Muscle of back (tissue), 3 donors: ENCODE measurements at regions not wholly inside any gene's neighbourhood (a gene's known extent, or its start where the extent isn't known, plus 50 kb on each side); places are given as distances from the start of the nearest gene placed in this dataset.

Experiments
- DNase-seq, 3 donors: peaks; one replicate each; pipeline versions ENCODE4 v3.0.0 to v3.0.0-alpha.2; 2013

DNA sequence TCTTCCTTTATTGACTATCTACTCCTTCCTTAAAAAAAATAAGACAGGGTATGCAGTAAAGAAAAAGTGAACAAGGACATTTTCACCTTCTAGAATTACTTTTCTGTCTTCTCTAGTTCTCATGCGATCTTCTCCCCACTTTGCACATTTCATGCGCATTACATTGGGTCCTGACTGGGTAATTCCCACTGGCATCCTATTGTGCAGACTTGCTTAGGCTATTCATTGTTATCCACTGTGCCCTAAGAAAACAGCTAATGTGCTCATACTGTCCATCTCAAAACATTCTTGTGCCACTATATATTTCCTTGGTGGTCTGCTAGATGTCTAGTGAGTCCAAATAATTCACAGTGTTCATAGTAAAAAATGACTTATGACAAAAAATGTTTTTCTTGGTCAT, 447.4 kb upstream of the ROBO1 start:
- DNase-seq = no peak

- peak; percentile 14 to 46 (median 40) for DNase-seq
Observed at GRCh38 chr3:80213086-80213485, 445.3 kb upstream of the ROBO1 start.

GRCh38 chr3:80192936-80193335, 425.1 kb upstream of the ROBO1 start:
- DNase-seq = peak in 1 of 3 donors; percentile 26

DNA sequence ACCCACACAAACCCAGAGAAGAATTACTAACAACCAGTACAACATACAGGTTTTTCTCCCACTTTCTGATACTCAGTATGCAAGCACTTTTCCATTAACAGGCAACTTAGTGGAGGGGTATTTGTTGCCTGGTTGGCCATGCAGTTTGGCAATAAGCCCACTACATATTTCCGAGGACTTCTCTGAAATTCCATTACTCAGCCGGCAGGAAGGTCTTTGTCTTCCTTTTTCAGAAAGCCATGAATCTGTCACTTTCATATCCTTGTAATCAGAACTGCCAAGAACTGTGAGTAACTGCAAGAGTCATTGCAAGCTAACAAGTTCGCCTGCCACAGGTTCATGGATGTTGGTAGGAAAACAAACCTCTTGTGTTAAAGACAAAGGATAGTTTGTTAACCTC, 422.3 kb upstream of the ROBO1 start:
- DNase-seq = peak; percentile 32 to 85 (median 67)

- no peak for DNase-seq
Observed at GRCh38 chr3:80187981-80188380, 420.2 kb upstream of the ROBO1 start.

DNA sequence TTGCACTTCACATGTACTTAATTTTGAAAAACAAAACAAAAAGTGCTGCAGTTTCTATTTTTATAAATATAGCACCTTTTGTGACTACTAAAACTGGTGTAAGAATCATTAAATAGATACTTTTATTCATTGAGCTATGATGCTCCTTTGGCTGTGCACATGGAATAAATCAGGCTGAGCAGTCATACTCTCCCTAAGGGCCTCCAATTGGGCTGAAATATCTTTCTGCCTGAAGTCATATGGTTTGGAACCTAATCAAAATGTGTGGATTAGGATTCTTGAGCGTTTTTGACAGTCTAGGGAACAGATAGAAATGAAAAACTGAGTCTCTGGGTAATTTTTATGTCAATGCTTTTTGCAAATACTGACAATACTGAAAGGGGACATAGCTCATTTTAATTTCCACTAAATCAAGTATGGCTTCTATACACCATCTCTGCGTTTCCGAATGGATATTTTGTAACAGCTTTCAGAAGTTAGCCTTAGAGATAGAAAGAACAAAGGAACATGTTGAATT, 392.2 kb upstream of the ROBO1 start:
- DNase-seq = peak; percentile 12 to 49 (median 18)

- no peak for DNase-seq
Observed at GRCh38 chr3:80158332-80158731, 390.5 kb upstream of the ROBO1 start.

DNA sequence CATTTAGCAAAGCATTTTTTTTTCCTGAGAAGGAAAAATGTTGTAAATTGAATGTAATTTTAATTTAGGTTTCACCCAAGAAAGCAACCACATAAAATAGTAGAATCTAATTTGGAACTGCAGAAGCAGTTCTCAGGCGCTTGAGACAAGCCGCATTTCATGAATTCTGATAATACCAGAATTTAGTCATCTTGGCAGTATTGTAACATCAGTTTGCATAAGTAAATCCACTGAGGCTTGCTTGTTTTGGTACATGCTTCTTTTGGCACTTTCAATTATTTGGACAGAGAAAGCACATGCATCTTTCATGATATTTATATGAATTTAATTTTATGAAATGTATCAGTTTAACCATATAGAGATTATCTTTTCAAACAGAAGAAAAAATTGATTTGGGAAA, 389.7 kb upstream of the ROBO1 start:
- peak in 1 of 3 donors; percentile 8 for DNase-seq

GRCh38 chr3:80152692-80153091, 384.9 kb upstream of the ROBO1 start:
- no peak for DNase-seq

- no peak for DNase-seq
Observed at GRCh38 chr3:80142714-80143113, 374.9 kb upstream of the ROBO1 start.

- no peak for DNase-seq
Observed at GRCh38 chr3:80141557-80141956, 373.8 kb upstream of the ROBO1 start.

DNA sequence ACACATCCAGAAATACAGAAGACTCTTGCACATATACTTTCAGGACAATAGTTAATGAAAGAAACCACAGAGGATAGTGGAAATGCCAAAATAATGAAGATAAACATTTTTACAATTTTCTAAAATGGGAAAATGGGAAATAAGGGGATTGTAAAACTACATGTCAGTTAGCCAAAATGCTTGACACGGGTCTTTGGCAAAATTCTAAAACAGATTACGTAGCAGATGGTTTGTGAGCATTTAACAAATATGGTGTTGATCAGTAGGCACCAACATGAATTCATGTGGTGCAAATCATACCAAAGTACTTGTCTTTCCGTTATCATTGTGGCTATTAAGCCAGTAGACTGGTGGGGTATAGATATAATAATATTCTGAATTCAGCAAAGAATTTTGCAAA, 348.5 kb upstream of the ROBO1 start:
- DNase-seq = no peak

DNA sequence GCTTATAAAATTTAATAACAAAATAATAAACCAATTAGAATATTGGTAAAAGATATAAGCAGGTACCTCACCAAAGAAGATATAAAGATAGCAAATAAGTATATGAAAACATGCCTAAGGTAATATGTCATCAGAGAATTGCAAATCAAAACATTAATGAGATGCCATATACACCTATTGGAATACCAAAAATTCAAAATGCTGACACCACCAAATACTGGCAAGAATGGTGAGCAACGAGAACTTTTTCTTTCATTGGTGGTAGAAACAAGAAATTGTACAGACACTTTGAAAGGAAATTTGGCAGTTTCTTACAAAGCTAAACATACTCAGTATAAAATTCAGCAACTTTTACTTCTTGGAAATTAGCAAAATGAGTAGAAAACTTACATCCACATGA, 346.9 kb upstream of the ROBO1 start:
- no peak for DNase-seq

DNA sequence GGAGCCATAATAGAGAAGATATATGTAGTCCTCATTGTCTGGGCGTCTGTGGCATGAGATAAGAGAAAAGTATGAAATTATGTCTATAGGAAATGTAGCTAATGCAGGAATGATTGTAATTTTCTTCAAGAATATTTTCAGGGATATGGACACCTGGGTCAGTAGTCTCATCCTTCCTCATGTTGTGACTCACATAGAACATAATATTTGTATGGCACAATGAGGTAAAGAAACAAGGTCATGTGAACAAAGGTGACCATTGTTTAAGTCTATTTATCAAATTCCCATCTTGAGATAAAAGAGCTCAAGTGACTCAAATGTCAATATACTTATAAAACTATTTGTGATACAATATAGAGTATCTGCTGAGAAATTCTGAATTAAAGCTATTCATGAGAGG, 345.5 kb upstream of the ROBO1 start:
- DNase-seq = no peak

DNA sequence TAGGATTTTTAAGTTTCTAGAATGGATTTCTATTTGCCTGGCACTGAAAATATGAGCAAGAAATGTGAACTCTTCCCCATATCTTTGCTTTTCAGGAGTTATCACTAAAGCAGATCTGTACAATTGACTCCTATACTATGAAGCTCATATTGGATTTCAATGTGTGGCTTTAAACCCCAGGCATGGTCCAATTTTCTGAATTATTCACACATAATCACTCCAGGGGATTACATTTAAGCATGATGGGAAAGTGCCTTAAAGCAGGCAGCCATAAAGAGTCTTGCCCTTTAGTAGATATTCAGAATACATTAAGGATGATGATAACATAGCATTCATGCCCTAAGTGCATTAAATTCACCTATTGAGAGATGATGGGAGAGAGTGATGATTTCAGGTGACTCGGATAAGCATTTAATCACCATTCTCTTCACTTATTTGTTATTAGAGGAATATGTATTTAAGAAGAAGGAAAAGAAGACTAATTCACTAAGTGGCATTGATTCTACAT, 331.8 kb upstream of the ROBO1 start:
- DNase-seq = no peak

- DNase-seq = peak in 1 of 3 donors; percentile 17
Observed at GRCh38 chr3:80097674-80098073, 329.9 kb upstream of the ROBO1 start.

DNA sequence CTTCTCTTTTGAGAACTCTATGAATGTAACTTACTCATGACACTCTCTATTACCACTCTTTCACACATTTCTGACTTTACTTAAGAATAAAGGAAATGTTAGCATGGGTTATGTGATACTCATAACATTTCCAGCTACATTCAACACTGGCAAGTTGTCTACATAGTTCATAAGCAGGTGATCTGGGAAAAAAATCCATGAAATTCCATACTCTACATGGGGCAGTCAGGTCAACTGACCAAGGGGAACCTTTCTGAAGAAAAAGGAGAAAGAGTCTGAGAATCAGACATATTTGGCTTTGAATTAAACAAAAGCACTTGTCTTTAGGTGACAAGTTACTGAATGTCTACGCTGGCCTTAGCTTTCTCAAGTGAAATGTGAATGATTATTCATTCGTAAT, 329.1 kb upstream of the ROBO1 start:
- no peak for DNase-seq

GRCh38 chr3:80094589-80094988, 326.8 kb upstream of the ROBO1 start:
- peak in 1 of 3 donors; percentile 14 for DNase-seq

DNA sequence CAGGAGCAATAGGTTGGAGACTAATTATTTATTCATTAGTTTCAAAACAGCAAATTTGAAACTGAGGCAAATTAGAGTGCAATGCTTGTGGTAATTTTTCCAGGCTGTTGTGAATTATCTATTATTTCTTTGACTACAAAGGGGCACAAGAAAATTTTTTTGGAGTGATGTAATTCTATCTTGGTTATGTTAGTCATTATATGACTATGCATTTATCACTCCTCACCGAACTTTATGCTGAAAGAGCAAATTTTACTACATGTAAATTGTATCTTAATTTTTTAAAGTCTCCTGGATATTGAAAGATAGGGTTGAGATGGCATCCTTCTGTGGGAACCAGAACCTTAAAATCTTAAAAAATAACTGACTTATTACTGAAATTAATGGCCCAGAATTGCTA, 320.0 kb upstream of the ROBO1 start:
- peak in 1 of 3 donors; percentile 28 for DNase-seq

DNA sequence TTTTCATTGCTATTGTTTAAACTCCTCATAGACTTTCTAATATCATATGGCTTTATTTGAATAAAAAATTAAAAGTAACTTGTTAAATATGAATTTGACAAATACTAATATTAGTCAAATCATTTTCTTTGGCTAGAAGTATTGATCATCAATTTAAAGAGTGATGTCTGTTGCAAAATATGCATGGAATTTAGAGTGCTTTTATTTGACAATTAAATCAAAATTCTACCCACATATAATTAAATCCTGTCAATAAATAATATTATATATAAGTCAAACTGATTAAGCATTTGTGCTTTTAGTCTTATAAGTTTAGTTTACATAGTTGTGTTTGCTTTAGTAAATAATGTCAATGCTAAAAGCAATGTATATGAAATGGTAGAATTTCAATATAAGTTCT, 318.6 kb upstream of the ROBO1 start:
- no peak for DNase-seq

GRCh38 chr3:80079886-80080285, 312.1 kb upstream of the ROBO1 start:
- no peak for DNase-seq

DNA sequence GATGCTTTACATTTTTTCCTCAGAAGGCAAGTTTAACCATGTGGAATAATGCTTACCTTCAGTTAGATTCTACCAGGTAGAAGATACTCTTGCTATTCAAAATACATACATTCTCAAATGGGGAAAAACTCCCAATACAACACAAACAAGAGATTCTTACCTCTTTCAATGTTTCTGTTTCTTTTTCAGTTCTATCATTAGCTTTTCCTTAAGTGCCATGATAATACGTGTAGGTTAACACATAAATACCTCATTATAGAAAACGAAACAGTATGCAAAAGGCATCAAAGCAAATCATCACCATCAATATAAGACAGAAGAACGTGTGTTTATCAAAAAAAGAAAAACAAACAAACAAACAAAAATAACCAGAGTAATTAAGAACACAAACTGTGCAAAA, 300.7 kb upstream of the ROBO1 start:
- DNase-seq = no peak

GRCh38 chr3:80063535-80063934, 295.7 kb upstream of the ROBO1 start:
- no peak for DNase-seq

DNA sequence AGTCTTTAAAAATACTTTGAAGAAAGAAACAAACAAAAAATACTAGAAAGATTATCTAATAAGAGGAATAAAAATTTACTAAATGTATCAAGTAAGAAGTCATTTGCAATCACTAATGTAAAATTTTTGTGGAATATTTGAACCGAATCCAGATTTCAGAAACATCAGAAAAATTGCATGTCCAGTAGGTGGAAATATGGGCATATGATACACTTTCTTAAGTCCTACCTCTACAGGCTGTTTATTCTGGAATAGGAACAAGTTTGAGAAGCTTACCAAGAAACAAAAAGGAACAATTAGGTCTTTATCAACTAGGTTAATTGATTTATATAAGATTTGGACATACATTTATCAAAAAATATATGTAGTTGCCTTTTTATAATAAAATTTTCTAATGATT, 292.9 kb upstream of the ROBO1 start:
- DNase-seq = no peak

- no peak for DNase-seq
Observed at GRCh38 chr3:80055306-80055705, 287.5 kb upstream of the ROBO1 start.
